ENCODE measurements at regions not wholly inside any gene's neighbourhood (a gene's known extent, or its start where the extent isn't known, plus 50 kb on each side); places are given as distances from the start of the nearest gene placed in this dataset.
A peak's percentile ranks its signal among the peaks of the same experiment; 100 is the strongest.

DNA sequence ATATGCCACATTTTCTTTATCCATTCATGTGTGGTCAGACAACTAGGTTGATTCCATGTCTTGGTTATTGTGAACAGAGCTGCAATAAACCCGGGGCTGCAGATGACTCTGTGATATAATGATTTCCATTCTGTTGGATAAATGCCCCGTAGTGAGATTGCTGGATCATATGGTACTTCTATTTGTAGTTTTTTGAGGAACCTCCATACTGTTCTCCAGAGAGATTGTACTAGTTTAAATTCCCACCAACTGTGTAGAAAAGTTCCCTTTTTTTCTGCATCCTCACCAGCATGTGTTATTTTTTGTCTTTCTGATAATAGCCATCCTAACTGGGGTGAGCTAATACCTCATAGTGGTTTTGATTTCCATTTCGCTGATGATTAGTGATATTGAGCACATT lies 62.2 kb upstream of the MAP3K4 start:
- POLR2A ChIA-PET, result no interaction called here
- no peak for TF ChIP-seq ZNF384 (IDR thresholded peaks at IDR 0.05)
- TF ChIP-seq HDGF (IDR thresholded peaks at IDR 0.05; ENCODE audit: borderline replicate concordance), result no peak
- TF ChIP-seq, protein P1, sequence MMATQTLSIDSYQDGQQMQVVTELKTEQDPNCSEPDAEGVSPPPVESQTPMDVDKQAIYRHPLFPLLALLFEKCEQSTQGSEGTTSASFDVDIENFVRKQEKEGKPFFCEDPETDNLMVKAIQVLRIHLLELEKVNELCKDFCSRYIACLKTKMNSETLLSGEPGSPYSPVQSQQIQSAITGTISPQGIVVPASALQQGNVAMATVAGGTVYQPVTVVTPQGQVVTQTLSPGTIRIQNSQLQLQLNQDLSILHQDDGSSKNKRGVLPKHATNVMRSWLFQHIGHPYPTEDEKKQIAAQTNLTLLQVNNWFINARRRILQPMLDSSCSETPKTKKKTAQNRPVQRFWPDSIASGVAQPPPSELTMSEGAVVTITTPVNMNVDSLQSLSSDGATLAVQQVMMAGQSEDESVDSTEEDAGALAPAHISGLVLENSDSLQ (IDR thresholded peaks at IDR 0.05), result no peak
- TF ChIP-seq CTBP1 (IDR thresholded peaks at IDR 0.05; ENCODE audit: borderline replicate concordance), result no peak
- TF ChIP-seq SP1 (IDR thresholded peaks at IDR 0.05), result no peak
- TF ChIP-seq SUZ12 (IDR thresholded peaks at IDR 0.05), result no peak
- TF ChIP-seq ARNT (IDR thresholded peaks at IDR 0.05), result no peak
- TF ChIP-seq NFRKB (IDR thresholded peaks at IDR 0.05), result no peak
- no peak for TF ChIP-seq L3MBTL2 (conservative IDR thresholded peaks at IDR 0.05)
- no peak for TF ChIP-seq FOXK2 (IDR thresholded peaks at IDR 0.05)
- no peak for TF ChIP-seq FOXM1 (IDR thresholded peaks at IDR 0.05; ENCODE audit: borderline replicate concordance)
- TF ChIP-seq TARDBP (IDR thresholded peaks at IDR 0.05), result no peak
- DNase-seq (ENCODE audit: extremely low spot score), result no peak
- CTCF ChIA-PET, result interaction anchor here (0.5 to 8.7 kb wide), 4 partner anchors 164 to 443 kb away, joined by 3 to 69 read pairs (median 3); no protein-coding TSS in a partner anchor

DNA sequence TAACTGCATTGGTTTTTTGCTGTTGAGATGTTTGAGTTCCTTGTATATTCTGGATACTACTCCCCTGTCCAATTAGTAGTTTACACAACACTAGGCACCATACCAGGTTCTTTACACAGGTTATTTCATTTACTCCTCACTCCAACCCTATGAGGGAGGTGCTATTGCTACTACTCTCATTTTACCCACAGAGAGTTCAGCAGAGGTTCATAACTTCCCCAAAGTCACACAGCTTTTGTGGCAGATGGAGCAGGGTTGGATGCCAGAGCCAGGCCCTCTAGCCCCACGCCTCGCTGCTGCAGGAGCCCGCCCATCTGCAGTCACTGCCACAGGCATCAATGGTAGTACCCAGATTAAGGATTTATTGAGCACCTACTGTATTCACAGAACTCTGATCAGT lies 61.7 kb upstream of the MAP3K4 start:
- ChIA-PET CTCF (interaction anchor here (0.5 to 8.7 kb wide), 5 partner anchors 196 to 449 kb away, joined by 3 to 69 read pairs (median 3); no protein-coding TSS in a partner anchor), POLR2A (no interaction called here)
- no peak for DNase-seq (ENCODE audit: extremely low spot score)
- TF ChIP-seq L3MBTL2 (conservative IDR thresholded peaks at IDR 0.05), result no peak
- TF ChIP-seq FOXM1 (IDR thresholded peaks at IDR 0.05; ENCODE audit: borderline replicate concordance), result no peak
- TF ChIP-seq ZNF384 (IDR thresholded peaks at IDR 0.05), result no peak
- no peak for TF ChIP-seq SP1 (IDR thresholded peaks at IDR 0.05)
- TF ChIP-seq BHLHE40 (IDR thresholded peaks at IDR 0.05; ENCODE audit: borderline replicate concordance), result no peak
- TF ChIP-seq, protein P1 (IDR thresholded peaks at IDR 0.05), result no peak

DNA sequence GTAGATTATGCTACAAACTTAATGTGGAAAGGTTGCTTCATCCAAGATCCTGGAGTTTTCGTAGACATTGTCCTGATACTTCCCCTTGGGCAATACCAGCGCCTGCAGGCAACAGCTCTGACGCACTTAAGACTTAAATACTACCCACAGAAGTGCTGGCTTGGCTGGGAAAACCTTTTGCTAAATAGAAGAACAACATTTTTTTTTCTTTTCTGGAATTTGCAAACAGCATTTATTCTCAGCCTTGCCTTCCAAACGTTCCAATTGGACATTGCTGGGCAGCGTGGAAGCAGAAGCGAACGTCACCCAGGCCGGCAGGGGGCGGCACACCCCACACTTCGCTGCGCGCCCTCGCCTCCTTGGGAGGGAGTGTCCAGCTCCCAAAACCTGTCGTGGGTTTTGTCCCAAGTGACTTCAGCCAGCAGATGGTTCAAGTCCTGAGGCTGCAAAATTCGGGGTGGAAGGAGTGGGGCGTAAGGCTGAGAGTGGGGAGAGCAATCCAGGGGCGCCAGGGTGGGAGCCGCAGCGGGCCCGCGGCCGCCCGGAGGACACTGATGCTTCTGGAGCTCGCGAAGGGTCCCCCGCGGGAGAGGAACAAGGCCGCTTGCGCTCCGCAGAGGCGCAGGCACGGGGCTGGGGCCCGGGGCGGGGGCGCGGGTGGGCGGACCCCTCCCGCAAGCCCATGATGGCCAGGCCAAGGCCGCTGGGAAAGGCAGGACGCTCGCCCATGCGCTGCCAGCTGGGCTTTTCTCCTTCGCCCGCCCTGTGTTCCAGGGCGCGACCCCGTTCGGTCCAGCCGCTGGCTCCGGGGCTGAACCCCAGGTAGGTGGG lies 60.8 kb upstream of the MAP3K4 start:
- CTCF ChIA-PET, result interaction anchor here (0.6 to 8.7 kb wide), 11 partner anchors 10 to 448 kb away, joined by 3 to 69 read pairs (median 3); no protein-coding TSS in a partner anchor
- TF ChIP-seq ZNF384 (IDR thresholded peaks at IDR 0.05) (no peak), L3MBTL2 (conservative IDR thresholded peaks at IDR 0.05) (0 out of 2 replicates have a peak, but pooled peaks have one; percentile 23)
- POLR2A ChIA-PET, result interaction anchor here (1.2 kb wide), 1 partner anchor 61 kb away, joined by 3 read pairs; no protein-coding TSS in a partner anchor
- peak; percentile 88 for DNase-seq (ENCODE audit: extremely low spot score)

DNA sequence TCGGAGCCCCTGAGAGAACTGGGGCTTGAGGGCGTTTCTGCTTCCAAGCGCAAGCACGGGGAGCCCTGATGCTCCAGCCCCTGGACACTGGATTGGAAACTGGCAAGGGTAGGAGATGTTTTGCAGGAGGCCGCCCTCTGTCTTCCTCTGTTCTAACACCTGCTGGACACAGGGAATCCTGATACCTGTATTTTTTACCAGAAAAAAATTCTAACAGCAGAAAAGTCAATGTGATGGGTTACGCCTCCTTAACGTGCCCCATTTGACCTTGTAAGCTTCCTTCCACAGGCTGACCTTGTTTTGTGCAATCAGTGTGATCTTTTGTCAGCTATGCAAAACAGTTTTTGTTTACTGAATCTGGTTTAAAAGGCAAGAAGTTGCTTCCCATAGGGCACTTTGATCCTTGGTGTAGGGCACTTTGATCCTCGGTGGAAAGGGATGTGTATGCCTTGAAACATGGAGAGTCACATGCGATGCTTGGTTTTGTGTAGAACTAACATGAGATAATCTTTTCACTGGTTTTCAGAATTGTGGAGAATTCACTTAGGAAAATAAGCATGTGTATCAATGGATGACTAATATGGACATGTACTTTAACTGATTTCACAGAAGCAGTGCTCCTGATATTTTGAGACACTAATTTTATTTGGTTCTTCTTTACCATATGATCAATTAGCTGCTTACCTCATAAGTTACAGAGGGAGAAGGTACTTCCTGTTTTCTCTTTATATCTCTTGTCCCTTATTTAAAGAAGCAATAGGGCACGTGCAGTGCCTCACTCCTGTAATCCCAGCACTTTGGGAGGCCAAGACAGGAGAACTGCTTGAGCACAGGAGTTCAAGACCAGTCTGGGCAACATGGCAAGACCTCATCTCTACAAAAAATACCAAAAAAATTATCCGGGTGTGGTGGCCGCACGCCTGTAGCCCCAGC lies 59.9 kb upstream of the MAP3K4 start:
- CTCF ChIA-PET, result interaction anchor here (0.6 to 8.7 kb wide), 11 partner anchors 9 to 590 kb away, joined by 3 to 69 read pairs (median 3); no protein-coding TSS in a partner anchor
- DNase-seq (ENCODE audit: extremely low spot score), result no peak
- POLR2A ChIA-PET, result interaction anchor here (1.2 kb wide), 1 partner anchor 61 kb away, joined by 3 read pairs; no protein-coding TSS in a partner anchor
- no peak for TF ChIP-seq FOXK2 (IDR thresholded peaks at IDR 0.05)
- no peak for TF ChIP-seq NFRKB (IDR thresholded peaks at IDR 0.05)
- no peak for TF ChIP-seq SP1 (IDR thresholded peaks at IDR 0.05)
- no peak for TF ChIP-seq FOXA1 (IDR thresholded peaks at IDR 0.05)
- no peak for TF ChIP-seq SUZ12 (IDR thresholded peaks at IDR 0.05)
- TF ChIP-seq LEF1 (IDR thresholded peaks at IDR 0.05; ENCODE audit: borderline replicate concordance), result no peak
- no peak for TF ChIP-seq ELF4 (IDR thresholded peaks at IDR 0.05)
- TF ChIP-seq TARDBP (IDR thresholded peaks at IDR 0.05), result no peak
- no peak for TF ChIP-seq ARNT (IDR thresholded peaks at IDR 0.05)
- no peak for TF ChIP-seq L3MBTL2 (conservative IDR thresholded peaks at IDR 0.05)
- no peak for TF ChIP-seq FOXM1 (IDR thresholded peaks at IDR 0.05; ENCODE audit: borderline replicate concordance)
- no peak for TF ChIP-seq BHLHE40 (IDR thresholded peaks at IDR 0.05; ENCODE audit: borderline replicate concordance)
- TF ChIP-seq, protein P1 (IDR thresholded peaks at IDR 0.05), result no peak
- TF ChIP-seq ZNF384 (IDR thresholded peaks at IDR 0.05), result no peak
- TF ChIP-seq HDGF (IDR thresholded peaks at IDR 0.05; ENCODE audit: borderline replicate concordance), result no peak
- TF ChIP-seq CTBP1 (IDR thresholded peaks at IDR 0.05; ENCODE audit: borderline replicate concordance), result no peak

DNA sequence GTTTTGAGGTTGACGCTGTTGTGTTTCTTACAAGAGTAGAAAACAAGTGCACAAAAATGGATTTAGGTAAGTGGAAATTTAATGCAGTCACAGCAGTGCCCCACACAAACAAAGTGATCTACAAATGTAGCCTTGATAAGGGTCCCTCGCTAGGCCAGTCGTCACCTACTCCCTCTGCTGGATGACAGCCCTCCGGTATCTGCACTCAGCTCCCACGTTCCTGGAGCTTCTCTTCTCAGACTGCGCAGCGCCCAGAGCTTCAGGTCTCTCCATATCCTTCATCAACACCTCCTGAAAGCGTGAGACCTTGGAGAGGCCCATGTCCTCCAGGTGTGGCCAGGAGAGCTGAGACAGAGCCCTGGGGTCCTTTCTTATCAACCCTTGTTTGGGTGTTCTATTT lies 58.3 kb upstream of the MAP3K4 start:
- DNase-seq (ENCODE audit: extremely low spot score), result no peak
- CTCF ChIA-PET, result interaction anchor here (8.7 kb wide), 1 partner anchor 439 kb away, joined by 69 read pairs; no protein-coding TSS in a partner anchor

More for the DNA sequence above, 58.3 kb upstream of the MAP3K4 start:
- TF ChIP-seq, protein P1 (IDR thresholded peaks at IDR 0.05), result no peak
- TF ChIP-seq FOXM1 (IDR thresholded peaks at IDR 0.05; ENCODE audit: borderline replicate concordance) (no peak), FOXA1 (IDR thresholded peaks at IDR 0.05) (no peak), SUZ12 (IDR thresholded peaks at IDR 0.05) (no peak), BHLHE40 (IDR thresholded peaks at IDR 0.05; ENCODE audit: borderline replicate concordance) (no peak)
- POLR2A ChIA-PET, result no interaction called here

All from HEK293T (cell line).